Upper lobe of left lung (tissue), 4 donors: ENCODE measurements at regions not wholly inside any gene's neighbourhood (a gene's known extent, or its start where the extent isn't known, plus 50 kb on each side); places are given as distances from the start of the nearest gene placed in this dataset.

Source experiments
- CTCF ChIP-seq, 6 experiments: fragments of 450-650 bp in 4 of 6; fragments of 200-600 bp in 2 of 6; sonication (generic) in 2 of 6; IDR thresholded peaks; one replicate each; pipeline ENCODE4 v1.5.1; 2016 to 2019; ENCODE audit warnings: antibody characterized with exemption in 6 of 6
- EP300 ChIP-seq, 4 donors: sonication (generic); formaldehyde crosslinking; IDR thresholded peaks; one replicate each; pipeline ENCODE4 v1.5.1; 2017; ENCODE audit warnings: antibody characterized with exemption in 4 of 4, control low read depth in 2 of 4
- POLR2A ChIP-seq, 4 donors: fragments of 450-650 bp; IDR thresholded peaks; one replicate each; pipeline ENCODE4 v1.5.1; 2016 to 2017; ENCODE audit warnings: antibody characterized with exemption in 4 of 4, mild to moderate bottlenecking in 2 of 4
- POLR2AphosphoS5 ChIP-seq, 2 donors: sonication (generic); formaldehyde crosslinking; IDR thresholded peaks; one replicate each; pipeline ENCODE4 v1.5.1; 2017; ENCODE audit warnings: antibody characterized with exemption in 2 of 2

DNA sequence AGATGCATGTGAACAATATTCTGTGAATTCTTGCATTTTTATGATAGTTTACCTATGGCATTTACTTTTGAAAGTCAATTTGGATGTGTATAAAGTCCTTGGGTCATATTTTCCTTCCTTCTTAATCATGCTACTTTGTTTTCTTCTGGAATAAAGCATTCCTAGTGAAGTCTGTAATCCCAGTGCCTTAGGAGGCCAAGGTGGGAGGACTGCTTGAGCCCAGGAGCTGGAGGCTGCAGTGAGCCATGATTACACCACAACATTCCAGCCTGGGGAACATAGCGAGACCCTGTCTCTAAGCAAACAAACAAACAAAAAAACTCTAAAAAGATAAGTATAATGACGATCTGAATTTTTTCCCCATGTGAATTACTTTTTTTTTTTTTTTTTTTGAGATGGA is 69.7 kb upstream of the SYNCRIP start:
- TF ChIP-seq CTCF (IDR thresholded peaks at IDR 0.05) (no peak), POLR2A (IDR thresholded peaks at IDR 0.05) (no peak), EP300 (IDR thresholded peaks at IDR 0.05) (no peak), POLR2AphosphoS5 (IDR thresholded peaks at IDR 0.05) (no peak)
